NT2/D1 (cell line): ENCODE measurements at regions not wholly inside any gene's neighbourhood (a gene's known extent, or its start where the extent isn't known, plus 50 kb on each side); places are given as distances from the start of the nearest gene placed in this dataset.

Source experiments
- SUZ12 ChIP-seq: IDR thresholded peaks from 2 replicates; pipeline ENCODE4 v1.6.1; 2011; ENCODE audit not compliant: insufficient read length, insufficient read depth; ENCODE audit errors: extremely low read depth
- YY1 ChIP-seq: IDR thresholded peaks from 2 replicates; pipeline ENCODE4 v1.6.1; 2011; ENCODE audit not compliant: insufficient read length, insufficient read depth
- ZNF274 ChIP-seq: IDR thresholded peaks from 2 replicates; pipeline ENCODE4 v1.6.1; 2011; ENCODE audit warnings: mild to moderate bottlenecking, low read depth, low read length

GRCh38 chrX:10749113-10749512 is 128.7 kb upstream of the MID1 start:
- TF ChIP-seq SUZ12 (no peak), ZNF274 (no peak), YY1 (no peak)
